Neutrophil (primary cell): ENCODE measurements at regions not wholly inside any gene's neighbourhood (a gene's known extent, or its start where the extent isn't known, plus 50 kb on each side); places are given as distances from the start of the nearest gene placed in this dataset.

Experiments
- H3K27ac ChIP-seq: fragments of 200-600 bp; sonication (generic); 2 replicates; pipeline ENCODE4 v1.5.1; 2016; ENCODE audit warnings: mild to moderate bottlenecking, moderate library complexity
- H3K27me3 ChIP-seq: fragments of 200-600 bp; sonication (generic); 2 replicates; pipeline ENCODE4 v1.6.0; 2016; ENCODE audit warnings: mild to moderate bottlenecking
- H3K36me3 ChIP-seq: fragments of 200-600 bp; sonication (generic); 2 replicates; pipeline ENCODE4 v1.5.1; 2017
- H3K4me1 ChIP-seq, 2 experiments: fragments of 200-600 bp in 1 of 2; sonication (generic) in 1 of 2; 1 replicate in 1 of 2; 2 replicates in 1 of 2; pipeline versions ENCODE4 v1.5.1 to v1.6.1; 2013 to 2016; ENCODE audit warnings: low read depth in 1 of 2, low read length in 1 of 2, mild to moderate bottlenecking in 1 of 2, moderate library complexity in 1 of 2; ENCODE audit not compliant: control insufficient read depth in 1 of 2, insufficient read depth in 1 of 2
- H3K4me3 ChIP-seq, 2 experiments: fragments of 200-600 bp in 1 of 2; sonication (generic) in 1 of 2; 1 replicate in 1 of 2; 2 replicates in 1 of 2; pipeline ENCODE4 v1.5.1; 2013 to 2016; ENCODE audit warnings: low read depth in 1 of 2, low read length in 1 of 2, mild to moderate bottlenecking in 1 of 2, moderate library complexity in 1 of 2
- H3K9me3 ChIP-seq: fragments of 200-600 bp; sonication (generic); 2 replicates; pipeline ENCODE4 v1.5.1; 2016
- TF ChIP-seq, protein P1 (sequence below): fragments of 200-600 bp; sonication (generic); IDR thresholded peaks from 2 replicates; pipeline ENCODE4 v1.5.1; 2016; ENCODE audit warnings: antibody characterized with exemption

- Histone ChIP-seq H3K36me3 (no peaks in the 10 kb centered on the region), H3K27ac (no peak overlapping the region), H3K4me3 (no peak overlapping the region), H3K9me3 (no peaks in the 10 kb centered on the region), H3K27me3 (no peaks in the 10 kb centered on the region), H3K4me1 (peaks cover 0 to 6% of the 10 kb centered on the region in 2 experiments)
- TF ChIP-seq, protein P1, sequence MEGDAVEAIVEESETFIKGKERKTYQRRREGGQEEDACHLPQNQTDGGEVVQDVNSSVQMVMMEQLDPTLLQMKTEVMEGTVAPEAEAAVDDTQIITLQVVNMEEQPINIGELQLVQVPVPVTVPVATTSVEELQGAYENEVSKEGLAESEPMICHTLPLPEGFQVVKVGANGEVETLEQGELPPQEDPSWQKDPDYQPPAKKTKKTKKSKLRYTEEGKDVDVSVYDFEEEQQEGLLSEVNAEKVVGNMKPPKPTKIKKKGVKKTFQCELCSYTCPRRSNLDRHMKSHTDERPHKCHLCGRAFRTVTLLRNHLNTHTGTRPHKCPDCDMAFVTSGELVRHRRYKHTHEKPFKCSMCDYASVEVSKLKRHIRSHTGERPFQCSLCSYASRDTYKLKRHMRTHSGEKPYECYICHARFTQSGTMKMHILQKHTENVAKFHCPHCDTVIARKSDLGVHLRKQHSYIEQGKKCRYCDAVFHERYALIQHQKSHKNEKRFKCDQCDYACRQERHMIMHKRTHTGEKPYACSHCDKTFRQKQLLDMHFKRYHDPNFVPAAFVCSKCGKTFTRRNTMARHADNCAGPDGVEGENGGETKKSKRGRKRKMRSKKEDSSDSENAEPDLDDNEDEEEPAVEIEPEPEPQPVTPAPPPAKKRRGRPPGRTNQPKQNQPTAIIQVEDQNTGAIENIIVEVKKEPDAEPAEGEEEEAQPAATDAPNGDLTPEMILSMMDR = no peak
Observed at GRCh38 chr7:35380739-35381224, 126.9 kb upstream of the TBX20 start.

- Histone ChIP-seq H3K36me3 (no peaks in the 10 kb centered on the region), H3K27ac (no peak overlapping the region), H3K4me1 (peaks cover 0 to 6% of the 10 kb centered on the region in 2 experiments), H3K27me3 (no peaks in the 10 kb centered on the region), H3K9me3 (no peaks in the 10 kb centered on the region), H3K4me3 (no peak overlapping the region)
- TF ChIP-seq, protein P1 = no peak
Observed at GRCh38 chr7:35379481-35379880, 125.6 kb upstream of the TBX20 start.

GRCh38 chr7:35375516-35375915, 121.6 kb upstream of the TBX20 start:
- H3K27me3 ChIP-seq = no peaks in the 10 kb centered on the region
- H3K4me1 ChIP-seq = peaks cover 0 to 3% of the 10 kb centered on the region in 2 experiments
- H3K36me3 ChIP-seq = no peaks in the 10 kb centered on the region
- no peaks in the 10 kb centered on the region for H3K9me3 ChIP-seq
- TF ChIP-seq, protein P1 = no peak
- H3K4me3 ChIP-seq = no peak overlapping the region
- no peak overlapping the region for H3K27ac ChIP-seq

- Histone ChIP-seq H3K36me3 (no peaks in the 10 kb centered on the region), H3K4me1 (no peaks in the 10 kb centered on the region), H3K27me3 (no peaks in the 10 kb centered on the region), H3K4me3 (no peak overlapping the region), H3K9me3 (no peaks in the 10 kb centered on the region), H3K27ac (no peak overlapping the region)
- TF ChIP-seq, protein P1 = no peak
Observed at GRCh38 chr7:35374858-35375257, 121.0 kb upstream of the TBX20 start.

- H3K4me3 ChIP-seq = no peak overlapping the region
- H3K27ac ChIP-seq = no peak overlapping the region
- no peaks in the 10 kb centered on the region for H3K27me3 ChIP-seq
- H3K9me3 ChIP-seq = no peaks in the 10 kb centered on the region
- H3K4me1 ChIP-seq = no peaks in the 10 kb centered on the region
- TF ChIP-seq, protein P1 = no peak
- H3K36me3 ChIP-seq = no peaks in the 10 kb centered on the region
Observed at GRCh38 chr7:35371221-35371620, 117.3 kb upstream of the TBX20 start.

- Histone ChIP-seq H3K27me3 (no peaks in the 10 kb centered on the region), H3K27ac (no peak overlapping the region), H3K4me3 (no peak overlapping the region), H3K36me3 (no peaks in the 10 kb centered on the region), H3K9me3 (no peaks in the 10 kb centered on the region), H3K4me1 (no peaks in the 10 kb centered on the region)
- TF ChIP-seq, protein P1 = no peak
Observed at GRCh38 chr7:35370687-35371086, 116.8 kb upstream of the TBX20 start.
